IPS-NIHi7 (cell line): ENCODE measurements at regions not wholly inside any gene's neighbourhood (a gene's known extent, or its start where the extent isn't known, plus 50 kb on each side); places are given as distances from the start of the nearest gene placed in this dataset.
A peak's percentile ranks its signal among the peaks of the same experiment; 100 is the strongest.

Source experiments
- DNase-seq: peaks from one replicate; pipeline ENCODE4 v3.0.0; 2012; ENCODE audit warnings: mixed read lengths; ENCODE audit errors: extremely low spot score

- no peak for DNase-seq
Measured at GRCh38 chr14:51396222-51396815, 156.3 kb downstream of the TMX1 start.

GRCh38 chr14:51398898-51399297 is 158.9 kb downstream of the TMX1 start:
- DNase-seq, result no peak

GRCh38 chr14:51400139-51400538 is 160.1 kb downstream of the TMX1 start:
- DNase-seq, result no peak

- DNase-seq, result no peak
Measured at GRCh38 chr14:51401272-51401671, 161.2 kb downstream of the TMX1 start.

GRCh38 chr14:51401756-51402155 is 161.7 kb downstream of the TMX1 start:
- DNase-seq, result no peak

GRCh38 chr14:51410897-51411296 is 170.8 kb downstream of the TMX1 start:
- no peak for DNase-seq

GRCh38 chr14:51419685-51420084 is 179.6 kb downstream of the TMX1 start:
- no peak for DNase-seq

- no peak for DNase-seq
Measured at GRCh38 chr14:51422704-51423103, 182.7 kb downstream of the TMX1 start.

- no peak for DNase-seq
Measured at GRCh38 chr14:51424041-51424440, 184.0 kb downstream of the TMX1 start.

GRCh38 chr14:51424561-51425251 is 184.7 kb downstream of the TMX1 start:
- peak; percentile 31 for DNase-seq

GRCh38 chr14:51428981-51429380 is 188.9 kb downstream of the TMX1 start:
- DNase-seq, result no peak

GRCh38 chr14:51430079-51430478 is 190.0 kb downstream of the TMX1 start:
- DNase-seq, result no peak

- DNase-seq, result no peak
Measured at GRCh38 chr14:51430633-51431032, 190.6 kb downstream of the TMX1 start.

GRCh38 chr14:51431033-51431709 is 191.1 kb downstream of the TMX1 start:
- DNase-seq, result no peak

GRCh38 chr14:51431741-51432140 is 191.7 kb downstream of the TMX1 start:
- DNase-seq, result no peak

- DNase-seq, result no peak
Measured at GRCh38 chr14:51432302-51432948, 192.4 kb downstream of the TMX1 start.

- DNase-seq, result no peak
Measured at GRCh38 chr14:51436630-51437029, 196.6 kb downstream of the TMX1 start.

GRCh38 chr14:51439896-51440295 is 199.8 kb downstream of the TMX1 start:
- DNase-seq, result no peak

- DNase-seq, result no peak
Measured at GRCh38 chr14:51441001-51441400, 201.0 kb downstream of the TMX1 start.

- no peak for DNase-seq
Measured at GRCh38 chr14:51442513-51443175, 202.6 kb downstream of the TMX1 start.

- no peak for DNase-seq
Measured at GRCh38 chr14:51443195-51444018, 203.4 kb downstream of the TMX1 start.
